Stimulated activated CD8-positive, alpha-beta memory T cell treated with anti-CD3 and anti-CD28 coated beads, Interleukin-7, amount 100 ng/mL, for 24 hours (primary cell): ENCODE measurements at regions not wholly inside any gene's neighbourhood (a gene's known extent, or its start where the extent isn't known, plus 50 kb on each side); places are given as distances from the start of the nearest gene placed in this dataset.

Source experiments
- DNase-seq: peaks from one replicate; pipeline ENCODE4 v3.0.0-alpha.2; 2020; ENCODE audit warnings: low read depth

- DNase-seq: no peak
These were observed 293.0 kb downstream of the BTG1 start for GRCh38 chr12:91852634-91853033.

- no peak for DNase-seq
These were observed 293.7 kb downstream of the BTG1 start for GRCh38 chr12:91851741-91852477.

DNA sequence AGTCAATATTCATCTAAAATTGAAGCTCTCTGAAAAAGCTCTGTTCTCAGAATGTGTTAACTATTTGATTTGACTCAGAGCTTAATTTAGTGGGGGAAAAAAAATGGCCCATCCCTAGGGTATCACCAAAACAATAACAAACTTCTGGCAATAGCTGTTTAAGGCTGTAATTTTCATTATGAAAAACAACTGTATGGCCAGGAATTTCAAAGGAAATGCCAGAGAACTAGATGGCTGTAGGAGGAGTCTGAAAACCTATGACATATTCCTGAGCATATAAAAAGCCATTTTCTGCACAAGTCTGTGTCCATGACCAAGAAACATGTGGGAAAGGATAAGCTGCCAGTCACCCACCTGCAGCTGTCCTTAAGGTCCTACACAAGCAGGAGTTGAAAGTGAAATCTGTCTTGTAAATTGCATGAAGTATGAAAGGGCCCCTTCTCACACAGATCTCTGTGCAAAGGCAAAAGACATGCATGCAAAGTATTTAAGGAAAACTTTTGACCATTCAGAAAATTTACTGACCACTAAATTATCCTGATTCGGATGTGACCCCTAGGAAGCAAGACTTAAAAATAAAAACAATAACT, 299.1 kb downstream of the BTG1 start:
- no peak for DNase-seq

DNA sequence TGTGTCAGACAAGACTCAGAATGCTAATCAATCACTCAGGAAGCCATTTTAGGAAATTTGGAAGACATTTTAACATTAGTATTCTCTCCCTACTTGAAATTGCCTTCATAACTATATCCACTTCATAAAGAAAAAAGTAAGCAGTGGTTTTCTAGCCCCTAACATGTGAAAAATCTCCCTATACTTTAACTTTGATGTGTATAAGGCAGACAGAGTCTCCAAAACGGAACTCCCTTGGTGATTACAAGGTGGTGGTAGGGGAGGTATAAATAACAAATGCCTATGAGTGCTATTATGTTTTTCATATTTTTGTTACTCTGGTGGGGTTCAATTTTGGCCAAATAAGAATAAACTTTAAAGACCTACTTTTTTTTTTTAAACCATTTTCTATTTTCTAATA, 300.3 kb downstream of the BTG1 start:
- no peak for DNase-seq

- DNase-seq: no peak
These were observed 303.8 kb downstream of the BTG1 start for GRCh38 chr12:91841822-91842221.

DNA sequence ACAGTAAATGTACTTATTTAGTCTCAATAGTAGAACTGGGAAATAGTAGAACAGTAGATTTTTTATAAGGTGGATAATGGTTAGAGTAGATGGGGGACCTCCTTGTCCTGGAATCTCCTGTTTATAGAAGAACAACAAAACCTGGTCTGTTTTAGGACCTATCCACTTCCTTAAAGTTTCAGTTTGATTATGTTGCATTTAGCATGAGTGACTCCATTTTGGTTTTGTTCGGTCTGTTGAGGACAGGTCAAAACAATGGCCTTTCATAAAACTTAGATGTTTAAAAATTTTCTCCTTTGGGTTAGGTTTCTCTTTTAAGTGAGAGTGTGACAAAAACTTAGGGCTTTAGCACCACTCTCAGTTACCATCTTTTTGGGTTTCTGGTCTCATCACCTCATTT, 308.9 kb downstream of the BTG1 start:
- DNase-seq: no peak

DNA sequence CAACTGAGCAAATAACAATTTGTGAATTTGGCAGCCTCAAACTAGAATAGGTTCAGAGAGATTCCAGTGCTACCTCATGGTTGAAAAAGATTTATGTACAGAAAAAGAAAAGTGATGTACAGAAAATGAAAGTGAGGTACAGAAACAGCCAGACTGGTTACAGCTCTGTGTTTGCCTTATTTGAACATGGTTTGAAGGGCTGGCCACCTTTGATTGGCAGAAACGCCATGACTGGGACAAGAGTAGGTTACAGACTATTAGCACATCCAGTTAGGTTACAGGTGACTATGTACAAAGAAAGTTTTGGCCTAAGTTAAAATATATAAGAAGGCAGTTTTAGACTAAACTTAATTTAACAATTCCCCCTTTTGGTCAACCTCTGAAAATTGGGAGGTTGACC, 309.4 kb downstream of the BTG1 start:
- no peak for DNase-seq

DNA sequence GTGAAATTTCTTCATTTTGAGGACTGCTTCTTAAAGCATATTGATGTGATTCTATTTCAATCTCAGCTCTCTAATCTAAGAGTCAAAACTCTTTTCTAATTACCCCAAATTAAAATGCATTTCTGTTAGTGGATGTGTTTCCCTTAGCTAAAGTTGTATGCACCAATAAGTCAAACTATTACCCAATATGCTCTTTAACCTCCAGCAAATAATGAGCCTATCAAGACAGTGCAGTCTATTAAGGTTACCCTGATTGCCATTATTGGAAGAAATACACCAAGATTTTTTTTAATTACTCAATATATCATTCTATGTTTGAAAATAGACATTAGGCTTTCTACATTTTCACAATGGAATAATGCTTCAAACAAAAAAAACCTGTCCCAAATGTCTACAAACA, 310.0 kb downstream of the BTG1 start:
- no peak for DNase-seq

GRCh38 chr12:91833780-91834359, 311.8 kb downstream of the BTG1 start:
- no peak for DNase-seq

DNA sequence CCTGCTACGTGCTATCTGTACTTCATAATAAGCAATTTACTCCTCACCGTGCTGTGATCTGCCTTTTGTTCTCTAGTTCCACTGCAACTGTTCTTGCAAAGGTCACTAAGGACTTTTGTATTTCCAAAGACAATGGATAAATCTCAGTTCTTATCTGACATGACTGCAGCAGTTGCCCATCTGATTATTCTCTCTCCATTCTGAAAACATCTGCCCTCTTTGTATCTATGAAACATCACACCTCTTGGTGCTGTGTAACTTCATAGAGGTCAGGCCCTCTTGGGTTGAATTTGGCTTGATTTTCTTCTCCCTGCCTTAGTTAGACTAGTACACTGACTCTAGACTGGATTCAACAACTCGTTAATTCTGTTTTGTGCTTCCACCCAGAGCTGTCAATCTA, 319.6 kb downstream of the BTG1 start:
- no peak for DNase-seq

DNA sequence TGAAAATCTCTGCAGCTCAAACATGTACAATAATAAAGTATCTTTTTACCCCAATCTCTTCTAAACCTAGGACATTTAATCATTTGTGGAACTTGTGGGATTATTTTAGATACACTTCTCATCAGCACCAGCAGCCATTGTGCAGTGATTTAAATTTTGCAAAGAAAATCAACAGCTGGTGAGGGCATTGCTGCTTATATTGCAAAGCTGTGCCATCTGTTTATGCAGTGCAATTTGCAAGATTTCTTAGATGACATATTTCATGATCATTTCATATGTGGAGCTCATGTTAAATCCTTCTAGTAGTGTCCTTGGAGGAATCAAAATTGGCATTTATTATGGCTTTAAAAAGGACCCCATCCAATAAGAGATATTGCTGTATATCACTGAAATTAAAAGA, 320.7 kb downstream of the BTG1 start:
- DNase-seq: no peak

- no peak for DNase-seq
These were observed 326.6 kb downstream of the BTG1 start for GRCh38 chr12:91819132-91819447.

GRCh38 chr12:91818227-91819131, 327.2 kb downstream of the BTG1 start:
- DNase-seq: no peak

- DNase-seq: no peak
These were observed 328.1 kb downstream of the BTG1 start for GRCh38 chr12:91817517-91817916.

DNA sequence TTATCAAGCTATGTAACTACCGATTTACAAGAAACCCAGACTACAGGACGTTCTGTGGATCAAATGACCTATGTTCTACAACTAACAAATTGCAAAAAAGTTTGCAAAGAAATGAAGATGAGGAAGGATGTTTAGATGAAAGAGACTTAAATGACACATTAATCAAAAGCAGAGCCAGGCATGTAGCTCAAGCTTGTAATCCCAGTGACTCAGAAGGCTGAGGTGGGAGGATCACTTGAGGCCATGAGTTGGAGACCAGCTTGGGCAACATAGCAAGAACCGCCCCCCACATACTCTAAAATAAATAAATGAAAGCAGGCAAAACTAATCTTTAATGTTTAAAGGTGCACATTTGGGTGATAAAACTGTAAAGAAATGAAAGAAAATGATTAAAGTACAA, 331.9 kb downstream of the BTG1 start:
- DNase-seq: no peak

DNA sequence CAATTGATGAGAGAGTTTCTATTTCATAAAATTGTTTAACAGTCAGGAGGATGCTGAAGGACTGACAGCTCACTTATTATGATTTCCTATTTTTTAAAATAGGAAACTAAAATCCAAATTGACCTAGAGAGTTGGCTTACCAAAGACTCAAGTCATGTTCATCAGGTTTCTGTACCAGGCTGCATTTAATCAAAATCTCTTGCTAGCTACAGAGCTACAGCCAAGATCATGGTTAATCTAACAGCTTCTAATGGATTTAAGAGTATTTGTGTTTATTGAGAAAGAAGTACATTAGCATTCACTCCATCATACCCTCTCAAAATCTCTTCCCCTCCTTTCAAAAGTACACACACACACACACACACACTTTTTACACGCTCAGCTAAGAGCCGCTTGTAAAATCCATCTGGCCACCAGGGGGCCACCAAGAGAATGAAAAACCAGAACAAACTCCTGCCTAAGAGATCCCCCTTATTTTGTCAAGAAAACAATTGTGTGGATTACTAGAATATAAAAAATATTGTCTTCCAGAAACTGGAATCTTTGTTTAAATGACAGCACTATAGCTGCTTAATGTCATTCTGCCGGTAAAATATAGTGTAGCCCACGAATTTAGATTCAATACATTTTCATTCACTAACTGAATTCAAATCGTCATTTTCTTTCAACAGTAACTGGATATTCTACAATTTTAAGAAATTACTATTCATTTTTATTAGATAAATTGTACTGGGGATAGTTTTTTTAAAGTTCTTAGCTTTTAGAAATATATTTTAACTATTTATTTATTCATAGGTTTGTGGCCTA, 334.0 kb downstream of the BTG1 start:
- DNase-seq: peak; percentile 52

DNA sequence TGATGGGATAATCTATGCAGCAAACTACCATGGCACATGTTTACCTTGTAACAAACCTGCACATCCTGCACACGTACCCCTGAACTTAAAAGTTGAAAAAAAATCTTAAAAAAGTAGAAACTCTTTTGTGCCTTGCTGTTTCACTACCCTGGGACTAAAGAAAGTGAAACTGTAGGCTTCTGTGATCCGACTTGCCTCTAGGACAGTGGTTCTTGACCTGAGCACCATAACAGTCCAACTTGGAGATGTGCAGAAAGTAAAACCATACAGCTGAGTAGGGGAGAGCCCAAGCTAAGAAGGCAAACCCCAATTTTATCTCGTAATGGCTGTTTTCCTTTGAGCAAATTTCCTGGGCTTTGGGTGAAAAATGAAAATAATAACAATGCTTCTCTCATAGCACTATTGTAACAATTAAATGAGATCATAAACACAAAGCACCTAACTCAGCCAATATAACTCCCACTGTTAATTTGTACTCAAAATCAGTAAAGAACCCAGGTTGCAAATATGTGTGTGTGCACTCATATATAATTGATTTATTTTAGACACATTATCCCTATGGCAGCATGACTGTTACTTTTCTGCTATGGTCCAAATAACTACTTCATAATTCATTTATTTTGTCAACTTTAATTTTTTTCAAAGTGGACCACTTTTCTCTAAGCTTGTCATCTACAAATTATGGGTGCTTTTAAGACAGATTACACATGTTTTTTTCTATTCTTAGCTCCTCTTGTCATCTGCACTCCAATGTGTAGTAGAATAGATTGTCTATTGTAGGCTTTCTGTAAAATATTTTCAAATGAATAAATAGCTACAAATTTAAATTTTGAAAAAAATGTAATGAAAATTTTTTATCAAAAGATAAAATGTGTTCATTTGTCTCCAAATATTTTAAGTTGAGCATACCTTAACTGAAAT, 334.9 kb downstream of the BTG1 start:
- no peak for DNase-seq

- no peak for DNase-seq
These were observed 335.6 kb downstream of the BTG1 start for GRCh38 chr12:91810077-91810476.

- DNase-seq: no peak
These were observed 340.6 kb downstream of the BTG1 start for GRCh38 chr12:91805031-91805430.

DNA sequence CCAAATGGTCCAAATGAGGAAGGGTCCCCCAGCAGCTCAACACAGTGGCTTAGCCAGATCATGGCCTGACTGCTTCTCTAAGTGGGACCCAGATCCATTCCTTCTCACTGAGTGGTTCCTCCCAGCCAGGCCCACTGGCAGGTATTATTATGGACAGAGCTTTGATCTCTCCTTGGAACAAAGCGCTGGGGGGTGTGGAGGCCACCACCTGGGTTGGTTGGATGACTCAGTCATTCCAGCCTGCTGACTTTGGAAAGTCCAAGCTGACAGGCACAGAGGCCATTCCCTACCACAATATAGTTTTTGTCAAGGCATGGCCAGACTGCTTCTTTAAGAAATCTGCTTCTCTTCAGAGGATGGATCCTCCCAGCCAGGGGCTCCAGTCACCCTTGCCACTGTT, 341.1 kb downstream of the BTG1 start:
- no peak for DNase-seq

- DNase-seq: no peak
These were observed 344.6 kb downstream of the BTG1 start for GRCh38 chr12:91801048-91801447.
